ENCODE measurements at regions not wholly inside any gene's neighbourhood (a gene's known extent, or its start where the extent isn't known, plus 50 kb on each side); places are given as distances from the start of the nearest gene placed in this dataset.

- H3K27ac ChIP-seq: no peak overlapping the region
- H3K36me3 ChIP-seq: no peaks in the 10 kb centered on the region
- H3K27me3 ChIP-seq: no peaks in the 10 kb centered on the region
- no peaks in the 10 kb centered on the region for H3K9me3 ChIP-seq
- TF ChIP-seq, protein P1, sequence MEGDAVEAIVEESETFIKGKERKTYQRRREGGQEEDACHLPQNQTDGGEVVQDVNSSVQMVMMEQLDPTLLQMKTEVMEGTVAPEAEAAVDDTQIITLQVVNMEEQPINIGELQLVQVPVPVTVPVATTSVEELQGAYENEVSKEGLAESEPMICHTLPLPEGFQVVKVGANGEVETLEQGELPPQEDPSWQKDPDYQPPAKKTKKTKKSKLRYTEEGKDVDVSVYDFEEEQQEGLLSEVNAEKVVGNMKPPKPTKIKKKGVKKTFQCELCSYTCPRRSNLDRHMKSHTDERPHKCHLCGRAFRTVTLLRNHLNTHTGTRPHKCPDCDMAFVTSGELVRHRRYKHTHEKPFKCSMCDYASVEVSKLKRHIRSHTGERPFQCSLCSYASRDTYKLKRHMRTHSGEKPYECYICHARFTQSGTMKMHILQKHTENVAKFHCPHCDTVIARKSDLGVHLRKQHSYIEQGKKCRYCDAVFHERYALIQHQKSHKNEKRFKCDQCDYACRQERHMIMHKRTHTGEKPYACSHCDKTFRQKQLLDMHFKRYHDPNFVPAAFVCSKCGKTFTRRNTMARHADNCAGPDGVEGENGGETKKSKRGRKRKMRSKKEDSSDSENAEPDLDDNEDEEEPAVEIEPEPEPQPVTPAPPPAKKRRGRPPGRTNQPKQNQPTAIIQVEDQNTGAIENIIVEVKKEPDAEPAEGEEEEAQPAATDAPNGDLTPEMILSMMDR (IDR thresholded peaks at IDR 0.05): no peak
- no peak for TF ChIP-seq POLR2A (IDR thresholded peaks at IDR 0.05)
- no peak for DNase-seq
- no peaks in the 10 kb centered on the region for H3K4me1 ChIP-seq
- H3K4me3 ChIP-seq: no peak overlapping the region
Observed at GRCh38 chr7:155163696-155164095, 93.6 kb downstream of the HTR5A start.

DNA sequence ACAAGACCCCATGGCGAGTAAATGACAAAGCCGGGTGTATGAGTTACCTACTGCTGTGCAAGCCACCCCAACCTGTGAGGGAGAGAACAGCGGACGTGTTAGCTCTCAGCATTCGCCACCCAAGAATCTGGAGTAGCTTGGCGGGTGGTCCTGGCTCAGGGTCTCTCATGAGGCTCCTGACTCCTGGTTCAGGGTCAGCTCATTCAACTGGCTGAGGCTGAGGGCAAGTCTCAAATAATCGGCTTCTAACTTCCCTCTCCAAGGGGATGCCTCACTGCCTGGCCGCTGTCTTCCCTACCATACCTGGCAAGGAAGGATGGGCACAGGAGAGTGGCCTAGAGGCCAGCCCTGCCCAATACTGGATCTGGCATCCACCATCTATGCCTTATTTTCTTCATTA lies 94.2 kb downstream of the HTR5A start:
- no peak for DNase-seq
- TF ChIP-seq, protein P1 (IDR thresholded peaks at IDR 0.05): no peak
- no peak for TF ChIP-seq POLR2A (IDR thresholded peaks at IDR 0.05)
- H3K36me3 ChIP-seq: no peaks in the 10 kb centered on the region

DNA sequence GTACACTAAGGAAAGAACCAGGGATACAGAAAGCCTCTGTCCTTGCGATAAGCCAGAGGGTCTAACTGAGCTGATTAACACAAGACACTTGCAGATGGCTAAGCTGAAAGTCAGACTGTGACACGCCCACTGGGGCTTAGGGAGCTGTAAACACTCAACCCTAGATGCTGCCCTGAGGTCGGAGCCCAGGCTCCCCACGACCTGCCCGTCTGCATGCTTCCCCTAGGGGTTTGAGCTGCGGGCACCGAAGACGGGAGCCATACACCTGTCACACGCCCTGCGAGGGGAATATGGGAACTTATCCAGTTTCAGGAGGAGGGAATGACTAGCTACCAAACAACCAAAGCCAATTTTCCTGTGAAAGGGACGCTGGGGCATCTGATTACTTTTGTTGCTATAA lies 96.0 kb downstream of the HTR5A start:
- no peaks in the 10 kb centered on the region for H3K36me3 ChIP-seq
- no peak overlapping the region for H3K4me3 ChIP-seq
- TF ChIP-seq POLR2A (IDR thresholded peaks at IDR 0.05): no peak
- TF ChIP-seq, protein P1 (IDR thresholded peaks at IDR 0.05): no peak
- DNase-seq: no peak
- no peaks in the 10 kb centered on the region for H3K27me3 ChIP-seq
- no peaks in the 10 kb centered on the region for H3K9me3 ChIP-seq
- peak overlapping the region in 1 of 4 donors; percentile 25 for H3K27ac ChIP-seq
- H3K4me1 ChIP-seq: no peaks in the 10 kb centered on the region

More for the DNA sequence above, 94.2 kb downstream of the HTR5A start:
- no peak overlapping the region for H3K27ac ChIP-seq
- H3K4me1 ChIP-seq: no peaks in the 10 kb centered on the region
- H3K4me3 ChIP-seq: no peak overlapping the region
- no peaks in the 10 kb centered on the region for H3K27me3 ChIP-seq
- no peaks in the 10 kb centered on the region for H3K9me3 ChIP-seq

GRCh38 chr7:155166673-155167370 lies 96.7 kb downstream of the HTR5A start:
- H3K9me3 ChIP-seq: no peaks in the 10 kb centered on the region
- no peaks in the 10 kb centered on the region for H3K4me1 ChIP-seq
- no peaks in the 10 kb centered on the region for H3K27me3 ChIP-seq
- TF ChIP-seq, protein P1 (IDR thresholded peaks at IDR 0.05): no peak
- no peak for TF ChIP-seq POLR2A (IDR thresholded peaks at IDR 0.05)
- no peak overlapping the region for H3K4me3 ChIP-seq
- peak in 1 of 3 donors; percentile 53 for DNase-seq
- H3K27ac ChIP-seq: peak overlapping the region in 1 of 4 donors; percentile 25
- no peaks in the 10 kb centered on the region for H3K36me3 ChIP-seq

- DNase-seq: no peak
- Histone ChIP-seq H3K27ac (no peak overlapping the region), H3K9me3 (no peaks in the 10 kb centered on the region), H3K27me3 (no peaks in the 10 kb centered on the region), H3K4me1 (no peaks in the 10 kb centered on the region), H3K4me3 (no peak overlapping the region), H3K36me3 (no peaks in the 10 kb centered on the region)
- TF ChIP-seq POLR2A (IDR thresholded peaks at IDR 0.05): no peak
- TF ChIP-seq, protein P1 (IDR thresholded peaks at IDR 0.05): no peak
Observed at GRCh38 chr7:155167706-155168365, 97.7 kb downstream of the HTR5A start.

Measured in Peyer's patch (tissue), 4 donors.